ENCODE measurements at regions not wholly inside any gene's neighbourhood (a gene's known extent, or its start where the extent isn't known, plus 50 kb on each side); places are given as distances from the start of the nearest gene placed in this dataset.
A peak's percentile ranks its signal among the peaks of the same experiment; 100 is the strongest.

DNA sequence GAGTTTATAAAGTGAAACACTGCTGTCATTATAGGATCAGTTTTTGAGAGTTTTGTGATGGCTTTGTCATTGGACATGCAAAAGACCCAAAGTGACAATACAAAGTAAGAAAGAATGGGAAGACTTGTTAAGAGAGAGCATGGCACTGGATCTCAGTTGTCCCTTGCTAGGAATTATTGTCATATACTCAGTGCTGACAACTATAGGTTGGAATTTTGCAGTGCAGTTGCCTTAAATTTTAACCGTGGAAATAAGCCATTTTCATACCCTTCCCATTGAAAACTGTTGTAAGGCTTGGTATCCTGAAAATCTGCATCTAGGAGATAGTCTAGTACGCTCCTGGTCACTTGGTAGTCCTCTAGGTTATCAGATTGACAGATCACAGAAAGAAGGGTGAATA is 1156.7 kb downstream of the GATA3 start:
- no peak overlapping the region for H3K9ac ChIP-seq (ENCODE audit: low read length)
- no peak overlapping the region for H3K56ac ChIP-seq (ENCODE audit: low read length)
- H2BK15ac ChIP-seq (replicated peaks; ENCODE audit: low read depth): no peak overlapping the region
- H3K79me1 ChIP-seq (ENCODE audit: low read length): no peaks in the 10 kb centered on the region
- H3K27ac ChIP-seq (ENCODE audit: low read depth, low read length): no peak overlapping the region
- no peaks in the 10 kb centered on the region for H3K4me1 ChIP-seq (ENCODE audit: control insufficient read depth, low read depth, low read length)
- H3K4me3 ChIP-seq (ENCODE audit: low read length): no peak overlapping the region
- H2BK120ac ChIP-seq (ENCODE audit: low read depth, low read length): no peak overlapping the region
- WGBS (ENCODE audit: extremely low coverage, insufficient coverage, low lambda C conversion rate): no CpG with 5 or more reads among the region's 2 CpGs
- H2AK5ac ChIP-seq (ENCODE audit: low read length): no peak overlapping the region
- H3K23ac ChIP-seq (ENCODE audit: low read length): no peak overlapping the region
- no peaks in the 10 kb centered on the region for H3K79me2 ChIP-seq (ENCODE audit: control insufficient read depth, insufficient read depth, low read length)
- no peak overlapping the region for H2BK5ac ChIP-seq (ENCODE audit: low read length)
- H3K36me3 ChIP-seq (ENCODE audit: control insufficient read depth, insufficient read depth, low read length): no peaks in the 10 kb centered on the region
- H3K4ac ChIP-seq (ENCODE audit: low read depth, low read length): no peak overlapping the region
- no peak overlapping the region for H3K4me2 ChIP-seq (ENCODE audit: low read length)
- no peak overlapping the region for H4K8ac ChIP-seq (ENCODE audit: low read depth, low read length)
- H3K27me3 ChIP-seq (ENCODE audit: insufficient read depth, low read length, poor library complexity): no peaks in the 10 kb centered on the region
- H4K5ac ChIP-seq (ENCODE audit: low read length): no peak overlapping the region
- no peak overlapping the region for H3K18ac ChIP-seq (ENCODE audit: low read length)
- peak; percentile 51 for DNase-seq

DNA sequence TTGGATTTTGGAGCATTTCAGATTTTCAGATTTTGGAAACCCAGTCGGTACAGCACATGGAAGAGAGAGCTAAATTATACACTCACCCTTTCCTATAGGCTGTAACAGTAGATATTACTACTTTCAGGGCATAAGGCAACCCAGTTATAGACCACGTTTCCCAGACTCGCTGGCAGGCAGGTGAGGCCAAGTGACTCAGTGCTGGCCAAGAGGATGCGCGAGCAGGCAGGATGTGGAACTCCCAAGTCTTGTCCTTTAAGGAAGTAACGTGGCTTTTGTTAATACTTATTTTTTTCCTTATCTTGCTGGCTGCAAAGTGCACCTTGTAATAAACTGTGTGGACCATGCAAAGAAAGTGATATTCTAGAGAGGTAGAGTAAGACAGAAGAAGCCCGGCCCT is 1160.1 kb downstream of the GATA3 start:
- Histone ChIP-seq H2AK5ac (ENCODE audit: low read length) (no peak overlapping the region), H3K4ac (ENCODE audit: low read depth, low read length) (no peak overlapping the region), H3K79me2 (ENCODE audit: control insufficient read depth, insufficient read depth, low read length) (no peaks in the 10 kb centered on the region), H3K36me3 (ENCODE audit: control insufficient read depth, insufficient read depth, low read length) (no peaks in the 10 kb centered on the region), H3K79me1 (ENCODE audit: low read length) (no peaks in the 10 kb centered on the region), H3K9ac (ENCODE audit: low read length) (no peak overlapping the region), H2BK120ac (ENCODE audit: low read depth, low read length) (no peak overlapping the region), H3K23ac (ENCODE audit: low read length) (no peak overlapping the region), H3K4me3 (ENCODE audit: low read length) (no peak overlapping the region), H4K5ac (ENCODE audit: low read length) (no peak overlapping the region), H3K4me2 (ENCODE audit: low read length) (no peak overlapping the region), H3K27ac (ENCODE audit: low read depth, low read length) (no peak overlapping the region), H4K8ac (ENCODE audit: low read depth, low read length) (no peak overlapping the region), H2BK5ac (ENCODE audit: low read length) (no peak overlapping the region), H3K56ac (ENCODE audit: low read length) (no peak overlapping the region), H3K27me3 (ENCODE audit: insufficient read depth, low read length, poor library complexity) (no peaks in the 10 kb centered on the region), H3K18ac (ENCODE audit: low read length) (no peak overlapping the region), H3K4me1 (ENCODE audit: control insufficient read depth, low read depth, low read length) (no peaks in the 10 kb centered on the region), H2BK15ac (replicated peaks; ENCODE audit: low read depth) (no peak overlapping the region)
- DNase-seq: no peak
- no CpG with 5 or more reads among the region's 7 CpGs for WGBS (ENCODE audit: extremely low coverage, insufficient coverage, low lambda C conversion rate)

DNA sequence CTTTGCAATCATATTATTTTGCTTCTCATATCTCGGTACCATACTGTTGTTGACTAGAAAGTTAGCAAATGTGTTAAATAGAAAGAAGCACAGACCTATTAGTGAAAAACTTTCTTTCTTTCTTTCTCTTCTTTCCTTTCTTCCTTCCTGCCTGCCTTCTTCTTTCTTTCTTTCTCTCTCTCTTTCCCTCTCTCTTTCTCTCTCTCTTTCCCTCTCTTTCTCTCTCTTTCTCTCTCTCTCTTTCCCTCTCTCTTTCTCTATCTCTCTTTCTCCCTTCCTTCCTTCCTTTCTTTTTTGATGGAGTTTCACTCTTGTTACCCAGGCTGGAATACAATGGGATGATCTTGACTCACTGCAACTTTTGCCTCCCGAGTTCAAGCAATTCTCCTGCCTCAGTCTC is 1160.6 kb downstream of the GATA3 start:
- no peak overlapping the region for H2BK5ac ChIP-seq (ENCODE audit: low read length)
- no peak overlapping the region for H3K4ac ChIP-seq (ENCODE audit: low read depth, low read length)
- H3K79me1 ChIP-seq (ENCODE audit: low read length): no peaks in the 10 kb centered on the region
- no peak overlapping the region for H3K27ac ChIP-seq (ENCODE audit: low read depth, low read length)
- no peak overlapping the region for H4K5ac ChIP-seq (ENCODE audit: low read length)
- H2BK15ac ChIP-seq (replicated peaks; ENCODE audit: low read depth): no peak overlapping the region
- H3K23ac ChIP-seq (ENCODE audit: low read length): no peak overlapping the region
- no peaks in the 10 kb centered on the region for H3K36me3 ChIP-seq (ENCODE audit: control insufficient read depth, insufficient read depth, low read length)
- H3K18ac ChIP-seq (ENCODE audit: low read length): no peak overlapping the region
- H3K79me2 ChIP-seq (ENCODE audit: control insufficient read depth, insufficient read depth, low read length): no peaks in the 10 kb centered on the region
- no peaks in the 10 kb centered on the region for H3K4me1 ChIP-seq (ENCODE audit: control insufficient read depth, low read depth, low read length)
- H3K4me3 ChIP-seq (ENCODE audit: low read length): no peak overlapping the region
- no peak overlapping the region for H4K8ac ChIP-seq (ENCODE audit: low read depth, low read length)
- no peak for DNase-seq
- no peaks in the 10 kb centered on the region for H3K27me3 ChIP-seq (ENCODE audit: insufficient read depth, low read length, poor library complexity)
- no CpG with 5 or more reads among the region's 2 CpGs for WGBS (ENCODE audit: extremely low coverage, insufficient coverage, low lambda C conversion rate)
- no peak overlapping the region for H2AK5ac ChIP-seq (ENCODE audit: low read length)
- H3K4me2 ChIP-seq (ENCODE audit: low read length): no peak overlapping the region
- no peak overlapping the region for H3K56ac ChIP-seq (ENCODE audit: low read length)
- H2BK120ac ChIP-seq (ENCODE audit: low read depth, low read length): no peak overlapping the region
- H3K9ac ChIP-seq (ENCODE audit: low read length): no peak overlapping the region

DNA sequence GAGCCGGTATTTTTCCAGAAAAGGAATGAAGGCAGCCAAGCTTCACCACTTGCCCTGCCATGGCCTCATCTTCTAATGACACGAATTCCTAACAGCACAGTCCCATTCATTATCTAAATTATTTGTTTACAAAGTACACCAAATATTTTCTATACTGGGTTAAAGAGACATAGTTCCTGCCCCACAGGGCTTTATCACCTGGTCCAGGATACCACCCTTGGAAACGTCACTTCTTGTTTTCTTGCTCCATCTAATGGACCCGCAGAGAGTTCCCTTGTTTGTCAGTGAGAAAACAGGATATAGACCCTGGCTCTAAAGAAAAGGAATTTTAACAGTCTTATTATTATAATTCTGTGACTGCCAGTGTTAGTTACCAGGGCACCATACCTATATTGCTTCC is 1165.4 kb downstream of the GATA3 start:
- no peak overlapping the region for H3K4ac ChIP-seq (ENCODE audit: low read depth, low read length)
- H3K27ac ChIP-seq (ENCODE audit: low read depth, low read length): no peak overlapping the region
- DNase-seq: peak; percentile 5
- no peaks in the 10 kb centered on the region for H3K27me3 ChIP-seq (ENCODE audit: insufficient read depth, low read length, poor library complexity)
- no peak overlapping the region for H2BK15ac ChIP-seq (replicated peaks; ENCODE audit: low read depth)
- no peaks in the 10 kb centered on the region for H3K79me2 ChIP-seq (ENCODE audit: control insufficient read depth, insufficient read depth, low read length)
- H3K18ac ChIP-seq (ENCODE audit: low read length): no peak overlapping the region
- H4K5ac ChIP-seq (ENCODE audit: low read length): no peak overlapping the region
- no peak overlapping the region for H3K4me3 ChIP-seq (ENCODE audit: low read length)
- no peaks in the 10 kb centered on the region for H3K4me1 ChIP-seq (ENCODE audit: control insufficient read depth, low read depth, low read length)
- H3K4me2 ChIP-seq (ENCODE audit: low read length): no peak overlapping the region
- no peaks in the 10 kb centered on the region for H3K79me1 ChIP-seq (ENCODE audit: low read length)
- no peak overlapping the region for H3K9ac ChIP-seq (ENCODE audit: low read length)
- H2BK120ac ChIP-seq (ENCODE audit: low read depth, low read length): no peak overlapping the region
- WGBS (ENCODE audit: extremely low coverage, insufficient coverage, low lambda C conversion rate): no CpG with 5 or more reads among the region's 4 CpGs
- H2AK5ac ChIP-seq (ENCODE audit: low read length): no peak overlapping the region
- H2BK5ac ChIP-seq (ENCODE audit: low read length): no peak overlapping the region
- no peak overlapping the region for H4K8ac ChIP-seq (ENCODE audit: low read depth, low read length)
- H3K23ac ChIP-seq (ENCODE audit: low read length): no peak overlapping the region
- no peak overlapping the region for H3K56ac ChIP-seq (ENCODE audit: low read length)
- H3K36me3 ChIP-seq (ENCODE audit: control insufficient read depth, insufficient read depth, low read length): no peaks in the 10 kb centered on the region

DNA sequence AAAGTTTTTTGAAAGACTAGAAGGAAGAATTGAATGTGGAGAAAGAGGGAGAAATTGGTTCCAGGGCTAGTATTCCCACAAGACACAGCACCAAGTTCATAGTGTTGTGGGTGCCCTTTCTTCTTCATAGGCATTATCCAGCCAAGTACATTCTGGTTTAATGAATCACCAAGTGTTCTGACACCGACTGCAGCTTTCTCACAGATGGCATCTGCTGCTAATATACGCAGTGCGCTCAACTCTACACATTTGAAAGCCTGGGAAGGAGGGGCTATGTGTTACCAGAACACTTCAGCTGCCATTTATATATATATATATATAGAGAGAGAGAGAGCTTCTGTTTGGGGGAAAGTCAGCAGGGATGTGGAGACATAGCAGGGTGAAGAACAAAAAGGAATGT is 1168.4 kb downstream of the GATA3 start:
- Histone ChIP-seq H3K56ac (ENCODE audit: low read length) (no peak overlapping the region), H4K5ac (ENCODE audit: low read length) (no peak overlapping the region), H3K4me3 (ENCODE audit: low read length) (no peak overlapping the region), H3K4me1 (ENCODE audit: control insufficient read depth, low read depth, low read length) (no peaks in the 10 kb centered on the region), H3K27me3 (ENCODE audit: insufficient read depth, low read length, poor library complexity) (no peaks in the 10 kb centered on the region), H3K18ac (ENCODE audit: low read length) (no peak overlapping the region), H2BK15ac (replicated peaks; ENCODE audit: low read depth) (no peak overlapping the region), H3K23ac (ENCODE audit: low read length) (no peak overlapping the region), H4K8ac (ENCODE audit: low read depth, low read length) (no peak overlapping the region), H3K4me2 (ENCODE audit: low read length) (no peak overlapping the region), H2BK120ac (ENCODE audit: low read depth, low read length) (no peak overlapping the region), H2AK5ac (ENCODE audit: low read length) (no peak overlapping the region), H3K79me1 (ENCODE audit: low read length) (no peaks in the 10 kb centered on the region), H3K27ac (ENCODE audit: low read depth, low read length) (no peak overlapping the region), H3K9ac (ENCODE audit: low read length) (no peak overlapping the region), H3K36me3 (ENCODE audit: control insufficient read depth, insufficient read depth, low read length) (no peaks in the 10 kb centered on the region), H3K4ac (ENCODE audit: low read depth, low read length) (no peak overlapping the region), H2BK5ac (ENCODE audit: low read length) (no peak overlapping the region), H3K79me2 (ENCODE audit: control insufficient read depth, insufficient read depth, low read length) (no peaks in the 10 kb centered on the region)
- DNase-seq: no peak
- WGBS (ENCODE audit: extremely low coverage, insufficient coverage, low lambda C conversion rate): no CpG with 5 or more reads among the region's 3 CpGs

DNA sequence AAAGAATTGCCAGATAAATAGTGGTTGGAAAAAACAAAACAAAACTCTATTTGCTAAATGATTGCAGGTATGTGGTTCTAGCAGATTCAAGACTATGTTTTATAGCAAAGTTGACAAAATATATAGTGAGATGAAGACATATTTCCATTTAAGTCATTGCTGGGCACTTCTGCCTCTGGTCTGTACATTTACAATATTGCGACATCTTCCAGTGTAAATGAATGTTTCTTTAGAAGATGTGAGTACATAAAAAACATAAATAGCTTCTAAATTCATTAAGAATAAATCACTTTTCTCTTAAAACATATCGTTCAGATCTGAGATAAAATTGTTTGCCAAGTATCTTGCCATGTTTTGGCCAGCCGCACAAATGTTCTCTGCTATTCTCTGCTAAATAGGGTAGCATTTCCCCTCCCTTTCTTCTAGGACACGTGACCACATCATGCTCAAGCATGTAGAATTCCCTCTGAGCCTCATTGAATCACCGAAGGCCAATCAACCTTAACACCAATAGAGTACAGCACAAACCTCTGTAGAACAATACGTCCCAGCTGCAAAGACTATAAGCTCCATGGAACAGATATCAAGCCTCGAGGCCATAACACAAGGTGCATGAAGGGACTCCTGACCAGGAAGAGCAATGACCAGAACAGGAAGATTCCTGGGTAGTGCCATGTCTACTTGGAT is 1173.3 kb downstream of the GATA3 start:
- no peak overlapping the region for H3K4me3 ChIP-seq (ENCODE audit: low read length)
- H4K5ac ChIP-seq (ENCODE audit: low read length): no peak overlapping the region
- no CpG with 5 or more reads among the region's 7 CpGs for WGBS (ENCODE audit: extremely low coverage, insufficient coverage, low lambda C conversion rate)
- H3K9ac ChIP-seq (ENCODE audit: low read length): no peak overlapping the region
- no peak overlapping the region for H3K23ac ChIP-seq (ENCODE audit: low read length)
- no peak overlapping the region for H3K27ac ChIP-seq (ENCODE audit: low read depth, low read length)
- no peaks in the 10 kb centered on the region for H3K36me3 ChIP-seq (ENCODE audit: control insufficient read depth, insufficient read depth, low read length)
- no peak overlapping the region for H4K8ac ChIP-seq (ENCODE audit: low read depth, low read length)
- H2BK5ac ChIP-seq (ENCODE audit: low read length): no peak overlapping the region
- no peak overlapping the region for H3K18ac ChIP-seq (ENCODE audit: low read length)
- no peak overlapping the region for H3K56ac ChIP-seq (ENCODE audit: low read length)
- no peak overlapping the region for H2BK15ac ChIP-seq (replicated peaks; ENCODE audit: low read depth)
- H2BK120ac ChIP-seq (ENCODE audit: low read depth, low read length): no peak overlapping the region
- H3K4me2 ChIP-seq (ENCODE audit: low read length): no peak overlapping the region
- no peaks in the 10 kb centered on the region for H3K27me3 ChIP-seq (ENCODE audit: insufficient read depth, low read length, poor library complexity)
- H3K4ac ChIP-seq (ENCODE audit: low read depth, low read length): no peak overlapping the region
- no peaks in the 10 kb centered on the region for H3K79me2 ChIP-seq (ENCODE audit: control insufficient read depth, insufficient read depth, low read length)
- H3K79me1 ChIP-seq (ENCODE audit: low read length): no peaks in the 10 kb centered on the region
- DNase-seq: no peak
- no peaks in the 10 kb centered on the region for H3K4me1 ChIP-seq (ENCODE audit: control insufficient read depth, low read depth, low read length)
- H2AK5ac ChIP-seq (ENCODE audit: low read length): no peak overlapping the region

All from mesendoderm (in vitro differentiated cells).